ENCODE measurements at regions not wholly inside any gene's neighbourhood (a gene's known extent, or its start where the extent isn't known, plus 50 kb on each side); places are given as distances from the start of the nearest gene placed in this dataset.
A peak's percentile ranks its signal among the peaks of the same experiment; 100 is the strongest.

GRCh38 chr4:175414602-175415001, 397.5 kb downstream of the GPM6A start:
- Histone ChIP-seq H3K14ac (ENCODE audit: insufficient read length) (no peak overlapping the region), H3K27me3 (replicated peaks in 1 of 4; ENCODE audit: control insufficient read depth in 3 of 4, extremely low read depth in 1 of 4, insufficient read depth in 3 of 4, low read length in 3 of 4) (no peaks in the 10 kb centered on the region), H3K4ac (replicated peaks; ENCODE audit: insufficient read length, low read depth, low read length) (no peak overlapping the region), H2BK120ac (replicated peaks; ENCODE audit: low read depth, low read length) (no peak overlapping the region), H3K18ac (ENCODE audit: extremely low read depth, low read length) (no peak overlapping the region), H3K9ac (replicated peaks in 1 of 4; ENCODE audit: extremely low read depth in 1 of 4, low read depth in 3 of 4, low read length in 3 of 4) (no peak overlapping the region), H3K4me2 (ENCODE audit: insufficient read depth in 1 of 2, low read depth in 2 of 2, low read length in 2 of 2) (no peak overlapping the region), H3K79me1 (ENCODE audit: low read depth, low read length) (no peaks in the 10 kb centered on the region), H3K36me3 (ENCODE audit: control insufficient read depth in 2 of 4, insufficient read depth in 4 of 4, low read length in 3 of 4) (no peaks in the 10 kb centered on the region), H4K20me1 (replicated peaks in 1 of 2; ENCODE audit: control insufficient read depth in 1 of 2, insufficient read depth in 2 of 2, low read length in 2 of 2) (no peaks in the 10 kb centered on the region), H2AFZ (ENCODE audit: low read length) (no peak overlapping the region), H4K91ac (replicated peaks; ENCODE audit: insufficient read length, low read length) (no peak overlapping the region), H3K9me3 (ENCODE audit: insufficient read depth in 2 of 2, low read depth in 1 of 2, low read length in 1 of 2) (0 out of 4 replicates have a peak, but pooled peaks cover 0 to 2% of the 10 kb centered on the region in 2 experiments), H3K79me2 (ENCODE audit: control insufficient read depth in 1 of 2, insufficient read depth in 2 of 2, low read length in 2 of 2) (no peaks in the 10 kb centered on the region), H2BK12ac (ENCODE audit: low read depth, low read length) (no peak overlapping the region), H4K5ac (ENCODE audit: insufficient read length, low read depth, low read length) (no peak overlapping the region), H3K56ac (replicated peaks; ENCODE audit: insufficient read length, low read depth, low read length) (no peak overlapping the region), H3K27ac (ENCODE audit: low read depth, low read length) (no peak overlapping the region), H2BK15ac (ENCODE audit: low read length) (no peak overlapping the region), H3K4me1 (replicated peaks in 1 of 4; ENCODE audit: control insufficient read depth in 3 of 4, insufficient read depth in 4 of 4, low read length in 3 of 4) (peaks cover 0 to 5% (median 1%) of the 10 kb centered on the region in 4 experiments; a peak in 2 of 7 replicates), H3K23me2 (ENCODE audit: low read depth, low read length) (no peaks in the 10 kb centered on the region), H2BK5ac (ENCODE audit: low read depth, low read length) (no peak overlapping the region), H4K8ac (ENCODE audit: extremely low read depth, insufficient read depth, low read length) (no peak overlapping the region), H2BK20ac (ENCODE audit: low read length) (no peak overlapping the region), H2AK5ac (ENCODE audit: low read depth, low read length) (no peak overlapping the region), H3K4me3 (ENCODE audit: extremely low read depth in 1 of 4, insufficient read depth in 2 of 4, low read depth in 3 of 4, low read length in 4 of 4) (peak overlapping the region in 1 of 4 experiments; percentile 26; a peak in 1 of 8 replicates), H3K23ac (ENCODE audit: insufficient read length) (no peak overlapping the region)
- FAIRE-seq: no peak
- ChIA-PET CTCF (ENCODE audit: partially characterized antibody) (interaction anchor here (0.6 to 1.0 kb wide), 3 partner anchors 12 to 43 kb away, joined by 3 read pairs; no protein-coding TSS in a partner anchor), POLR2A (ENCODE audit: partially characterized antibody) (no interaction called here)
- DNase-seq (ENCODE audit: low read depth in 1 of 2, low spot score in 2 of 2): no peak
- 61% methylated on average over 2 of the region's 2 CpGs; no CpG with 5 or more reads in 1 of the 2 experiments for WGBS, 2 experiments (ENCODE audit: extremely low coverage in 1 of 2, insufficient coverage in 1 of 2, insufficient read length in 1 of 2, insufficient replicate concordance in 2 of 2, low coverage in 1 of 2, low lambda C conversion rate in 2 of 2, missing lambda C conversion rate in 1 of 2)
- TF ChIP-seq SIX5 (IDR thresholded peaks at IDR 0.05; ENCODE audit: low read depth, low read length): no peak
- no peak for TF ChIP-seq JUN (IDR thresholded peaks at IDR 0.05; ENCODE audit: low read depth, low read length)
- TF ChIP-seq KDM5A (IDR thresholded peaks at IDR 0.05; ENCODE audit: low read length): no peak
- TF ChIP-seq, protein P1, sequence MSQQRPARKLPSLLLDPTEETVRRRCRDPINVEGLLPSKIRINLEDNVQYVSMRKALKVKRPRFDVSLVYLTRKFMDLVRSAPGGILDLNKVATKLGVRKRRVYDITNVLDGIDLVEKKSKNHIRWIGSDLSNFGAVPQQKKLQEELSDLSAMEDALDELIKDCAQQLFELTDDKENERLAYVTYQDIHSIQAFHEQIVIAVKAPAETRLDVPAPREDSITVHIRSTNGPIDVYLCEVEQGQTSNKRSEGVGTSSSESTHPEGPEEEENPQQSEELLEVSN (IDR thresholded peaks at IDR 0.05): no peak
- no peak for TF ChIP-seq GABPA (IDR thresholded peaks at IDR 0.05; ENCODE audit: borderline replicate concordance, insufficient read depth, low read length)
- TF ChIP-seq TBP (IDR thresholded peaks at IDR 0.05; ENCODE audit: low read depth, low read length): no peak
- no peak for TF ChIP-seq RFX5 (IDR thresholded peaks at IDR 0.05; ENCODE audit: borderline replicate concordance, low read depth, low read length)
- TF ChIP-seq CBX8 (IDR thresholded peaks at IDR 0.05; ENCODE audit: borderline replicate concordance, low read depth, low read length): no peak
- no peak for TF ChIP-seq TCF12 (IDR thresholded peaks at IDR 0.05; ENCODE audit: low read depth, low read length)
- TF ChIP-seq, protein P2, sequence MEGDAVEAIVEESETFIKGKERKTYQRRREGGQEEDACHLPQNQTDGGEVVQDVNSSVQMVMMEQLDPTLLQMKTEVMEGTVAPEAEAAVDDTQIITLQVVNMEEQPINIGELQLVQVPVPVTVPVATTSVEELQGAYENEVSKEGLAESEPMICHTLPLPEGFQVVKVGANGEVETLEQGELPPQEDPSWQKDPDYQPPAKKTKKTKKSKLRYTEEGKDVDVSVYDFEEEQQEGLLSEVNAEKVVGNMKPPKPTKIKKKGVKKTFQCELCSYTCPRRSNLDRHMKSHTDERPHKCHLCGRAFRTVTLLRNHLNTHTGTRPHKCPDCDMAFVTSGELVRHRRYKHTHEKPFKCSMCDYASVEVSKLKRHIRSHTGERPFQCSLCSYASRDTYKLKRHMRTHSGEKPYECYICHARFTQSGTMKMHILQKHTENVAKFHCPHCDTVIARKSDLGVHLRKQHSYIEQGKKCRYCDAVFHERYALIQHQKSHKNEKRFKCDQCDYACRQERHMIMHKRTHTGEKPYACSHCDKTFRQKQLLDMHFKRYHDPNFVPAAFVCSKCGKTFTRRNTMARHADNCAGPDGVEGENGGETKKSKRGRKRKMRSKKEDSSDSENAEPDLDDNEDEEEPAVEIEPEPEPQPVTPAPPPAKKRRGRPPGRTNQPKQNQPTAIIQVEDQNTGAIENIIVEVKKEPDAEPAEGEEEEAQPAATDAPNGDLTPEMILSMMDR (IDR thresholded peaks at IDR 0.05; ENCODE audit: control extremely low read depth in 1 of 3, insufficient read depth in 1 of 3, low read depth in 1 of 3, low read length in 3 of 3): no peak
- no peak for TF ChIP-seq KDM4A (IDR thresholded peaks at IDR 0.05; ENCODE audit: low read depth, low read length, severe bottlenecking)
- TF ChIP-seq BCL11A (IDR thresholded peaks at IDR 0.05; ENCODE audit: low read depth in 2 of 2, low read length in 2 of 2): no peak

Data from H1 (cell line).